PC-9 (cell line): ENCODE measurements at regions not wholly inside any gene's neighbourhood (a gene's known extent, or its start where the extent isn't known, plus 50 kb on each side); places are given as distances from the start of the nearest gene placed in this dataset.

Experiments
- BruUV-seq: library from RNA; stranded (reverse); fragments of 400-500 nt; replicated peaks from 2 replicates; lab custom pipeline; 2021; lab: Mats Ljungman, UMichigan
- CTCF ChIA-PET: fragments of 300-600 bp; sonication (Branson Sonifier 250); formaldehyde crosslinking; loops from one replicate; lab custom pipeline; 2022; ENCODE audit warnings: antibody characterized with exemption; lab: Charles Lee
- POLR2A ChIA-PET: fragments of 300-600 bp; sonication (Branson Sonifier 250); formaldehyde crosslinking; loops from one replicate; lab custom pipeline; 2022; ENCODE audit warnings: antibody characterized with exemption; ENCODE audit not compliant: unreplicated experiment; lab: Charles Lee
- DNase-seq, 2 experiments: peaks; one replicate each; pipeline versions ENCODE4 v3.0.0 to v3.0.0-alpha.2; 2015 to 2022; ENCODE audit warnings: mixed read lengths in 1 of 2
- H2AFZ ChIP-seq: fragments of 200-600 bp; sonication (generic); 2 replicates; pipeline ENCODE4 v1.8.1; 2017; ENCODE audit warnings: antibody characterized with exemption
- H3F3A ChIP-seq: fragments of 200-600 bp; sonication (generic); 2 replicates; pipeline ENCODE4 v1.8.1; 2017; ENCODE audit warnings: antibody characterized with exemption, mild to moderate bottlenecking, low read depth; ENCODE audit not compliant: insufficient read depth
- H3K27ac ChIP-seq: fragments of 200-600 bp; sonication (generic); 2 replicates; pipeline ENCODE4 v1.6.1; 2016; ENCODE audit warnings: mixed run types
- H3K27me3 ChIP-seq: fragments of 200-600 bp; sonication (generic); 2 replicates; pipeline ENCODE4 v1.6.1; 2016; ENCODE audit warnings: low read depth, mixed run types; ENCODE audit not compliant: insufficient read depth
- H3K36me3 ChIP-seq: fragments of 200-600 bp; sonication (generic); 2 replicates; pipeline ENCODE4 v1.6.1; 2016; ENCODE audit warnings: low read depth, mixed run types
- H3K4me1 ChIP-seq: fragments of 200-600 bp; sonication (generic); replicated peaks from 2 replicates; pipeline ENCODE4 v1.6.1; 2016; ENCODE audit warnings: mixed run types; ENCODE audit not compliant: insufficient read depth
- H3K4me2 ChIP-seq: fragments of 200-600 bp; sonication (generic); 2 replicates; pipeline ENCODE4 v1.6.1; 2017; ENCODE audit warnings: mixed run types
- H3K4me3 ChIP-seq: fragments of 200-600 bp; sonication (generic); 2 replicates; pipeline ENCODE4 v1.6.1; 2016; ENCODE audit warnings: mixed run types
- H3K79me2 ChIP-seq: fragments of 200-600 bp; sonication (generic); 2 replicates; pipeline ENCODE4 v1.6.1; 2017; ENCODE audit warnings: low read depth, mixed run types
- H3K9me2 ChIP-seq: fragments of 200-600 bp; sonication (generic); 2 replicates; pipeline ENCODE4 v1.8.1; 2017; ENCODE audit warnings: mild to moderate bottlenecking; ENCODE audit not compliant: insufficient read depth
- H3K9me3 ChIP-seq: fragments of 200-600 bp; sonication (generic); 2 replicates; pipeline ENCODE4 v1.8.1; 2016; ENCODE audit warnings: low read depth; ENCODE audit not compliant: insufficient read depth
- H4K20me1 ChIP-seq: fragments of 200-600 bp; sonication (generic); 2 replicates; pipeline ENCODE4 v1.8.1; 2017; ENCODE audit not compliant: insufficient read depth
- EZH2 ChIP-seq: fragments of 200-600 bp; sonication (generic); IDR thresholded peaks from 2 replicates; pipeline ENCODE4 v1.8.0; 2017; ENCODE audit warnings: antibody characterized with exemption, low read depth
- intact Hi-C: fragments of 100-400 bp; cut with micrococcal nuclease; formaldehyde crosslinking; loops from one replicate; pipeline ENCODE4 v1.10.0; 2022; ENCODE audit not compliant: unreplicated experiment
- TF ChIP-seq, protein P1 (sequence below): fragments of 200-600 bp; sonication (generic); conservative IDR thresholded peaks from 2 replicates; pipeline ENCODE4 v1.6.1; 2017; ENCODE audit warnings: mixed run types, antibody characterized with exemption, mild to moderate bottlenecking, moderate library complexity

DNA sequence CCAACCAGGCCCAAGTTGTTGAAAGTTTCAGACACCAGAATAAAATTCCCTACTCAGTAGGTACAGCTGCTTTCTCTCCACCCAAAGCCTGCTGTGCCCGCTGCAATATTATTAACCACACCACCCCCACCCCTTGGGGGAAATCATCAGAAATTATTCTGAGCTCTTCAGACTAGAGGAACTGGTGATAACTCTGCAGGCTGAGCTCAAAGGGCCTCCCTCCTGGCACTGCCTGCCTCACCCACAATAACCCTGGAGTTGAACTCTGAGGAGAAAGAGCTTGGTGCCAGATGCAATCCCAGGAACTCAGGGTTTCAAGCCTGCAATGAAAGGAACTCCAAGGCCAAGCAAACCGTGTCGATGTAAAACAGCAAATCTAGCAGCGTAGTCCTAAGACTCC, 381.7 kb upstream of the ZNF507 start:
- no peak for TF ChIP-seq EZH2
- TF ChIP-seq, protein P1, sequence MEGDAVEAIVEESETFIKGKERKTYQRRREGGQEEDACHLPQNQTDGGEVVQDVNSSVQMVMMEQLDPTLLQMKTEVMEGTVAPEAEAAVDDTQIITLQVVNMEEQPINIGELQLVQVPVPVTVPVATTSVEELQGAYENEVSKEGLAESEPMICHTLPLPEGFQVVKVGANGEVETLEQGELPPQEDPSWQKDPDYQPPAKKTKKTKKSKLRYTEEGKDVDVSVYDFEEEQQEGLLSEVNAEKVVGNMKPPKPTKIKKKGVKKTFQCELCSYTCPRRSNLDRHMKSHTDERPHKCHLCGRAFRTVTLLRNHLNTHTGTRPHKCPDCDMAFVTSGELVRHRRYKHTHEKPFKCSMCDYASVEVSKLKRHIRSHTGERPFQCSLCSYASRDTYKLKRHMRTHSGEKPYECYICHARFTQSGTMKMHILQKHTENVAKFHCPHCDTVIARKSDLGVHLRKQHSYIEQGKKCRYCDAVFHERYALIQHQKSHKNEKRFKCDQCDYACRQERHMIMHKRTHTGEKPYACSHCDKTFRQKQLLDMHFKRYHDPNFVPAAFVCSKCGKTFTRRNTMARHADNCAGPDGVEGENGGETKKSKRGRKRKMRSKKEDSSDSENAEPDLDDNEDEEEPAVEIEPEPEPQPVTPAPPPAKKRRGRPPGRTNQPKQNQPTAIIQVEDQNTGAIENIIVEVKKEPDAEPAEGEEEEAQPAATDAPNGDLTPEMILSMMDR: no peak
- H3K4me1 ChIP-seq: no peaks in the 10 kb centered on the region
- no peaks in the 10 kb centered on the region for H3K79me2 ChIP-seq
- ChIA-PET CTCF (no interaction called here), POLR2A (no interaction called here)
- no peak overlapping the region for H3K4me2 ChIP-seq
- no peak overlapping the region for H3K27ac ChIP-seq
- no TSS peak for BruUV-seq
- H2AFZ ChIP-seq: no peak overlapping the region
- no peaks in the 10 kb centered on the region for H3K36me3 ChIP-seq
- no peak for DNase-seq
- no peaks in the 10 kb centered on the region for H4K20me1 ChIP-seq
- intact Hi-C loops: no loop called here
- H3K27me3 ChIP-seq: peaks cover 85% of the 10 kb centered on the region
- H3K4me3 ChIP-seq: no peak overlapping the region
- H3F3A ChIP-seq: no peaks in the 10 kb centered on the region
- H3K9me2 ChIP-seq: no peaks in the 10 kb centered on the region
- no peaks in the 10 kb centered on the region for H3K9me3 ChIP-seq

DNA sequence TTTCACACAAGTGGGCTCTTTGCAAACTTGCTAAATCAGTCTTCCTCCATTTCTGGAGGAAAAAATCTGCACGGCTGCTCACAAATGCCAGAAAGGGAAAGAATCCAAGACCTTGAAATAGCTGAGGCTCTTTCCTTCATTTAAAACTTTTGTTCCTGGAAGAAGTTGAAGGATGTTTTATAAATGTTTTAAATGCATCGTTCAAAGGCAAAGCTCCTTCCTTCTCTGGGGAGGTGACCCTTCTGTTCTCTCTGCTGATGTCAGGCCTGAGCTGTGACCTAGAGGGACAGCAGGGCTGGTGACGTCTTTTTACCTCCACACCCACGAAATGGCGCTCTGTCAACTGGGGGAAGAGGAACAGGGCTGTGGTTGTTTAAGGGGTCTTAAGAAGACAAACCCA, 376.4 kb upstream of the ZNF507 start:
- POLR2A ChIA-PET: no interaction called here
- no peaks in the 10 kb centered on the region for H3K9me3 ChIP-seq
- H4K20me1 ChIP-seq: no peaks in the 10 kb centered on the region
- no peak for DNase-seq
- no peak overlapping the region for H3K27ac ChIP-seq
- intact Hi-C loops: no loop called here
- H3K27me3 ChIP-seq: peaks cover 57% of the 10 kb centered on the region
- no peaks in the 10 kb centered on the region for H3K4me1 ChIP-seq
- no peaks in the 10 kb centered on the region for H3F3A ChIP-seq
- no TSS peak for BruUV-seq
- no peak overlapping the region for H3K4me3 ChIP-seq
- no peak overlapping the region for H2AFZ ChIP-seq
- TF ChIP-seq, protein P1: no peak
- TF ChIP-seq EZH2: no peak
- CTCF ChIA-PET: no interaction called here
- H3K9me2 ChIP-seq: no peaks in the 10 kb centered on the region
- H3K4me2 ChIP-seq: no peak overlapping the region
- no peaks in the 10 kb centered on the region for H3K79me2 ChIP-seq
- no peaks in the 10 kb centered on the region for H3K36me3 ChIP-seq

DNA sequence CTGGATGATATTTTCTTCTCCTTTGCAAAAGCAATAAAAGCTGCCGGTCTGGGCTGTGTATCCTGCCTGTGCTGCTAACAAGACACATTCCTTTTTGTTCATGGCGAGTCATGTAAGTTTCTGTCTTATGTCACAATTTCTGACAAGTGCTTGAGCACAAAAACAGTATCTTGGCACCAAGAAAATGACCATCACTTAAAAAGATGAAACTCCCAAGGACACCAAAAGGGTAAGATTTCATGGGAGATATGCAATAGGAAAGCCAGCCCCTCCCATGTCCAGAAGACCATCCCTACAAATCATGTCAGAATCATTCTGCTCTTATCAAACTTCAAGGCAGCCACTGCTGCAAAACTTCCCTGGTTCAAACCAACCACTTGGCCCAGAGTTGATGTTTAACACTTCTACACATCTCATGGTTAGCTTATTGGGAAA, 375.4 kb upstream of the ZNF507 start:
- intact Hi-C loops: no loop called here
- H3K4me3 ChIP-seq: no peak overlapping the region
- H3K9me2 ChIP-seq: no peaks in the 10 kb centered on the region
- H3K9me3 ChIP-seq: no peaks in the 10 kb centered on the region
- H3K36me3 ChIP-seq: no peaks in the 10 kb centered on the region
- no peak for DNase-seq
- H4K20me1 ChIP-seq: no peaks in the 10 kb centered on the region
- H3K4me1 ChIP-seq: no peaks in the 10 kb centered on the region
- H3F3A ChIP-seq: no peaks in the 10 kb centered on the region
- no peaks in the 10 kb centered on the region for H3K79me2 ChIP-seq
- TF ChIP-seq, protein P1: no peak
- no peak for TF ChIP-seq EZH2
- no TSS peak for BruUV-seq
- no peak overlapping the region for H3K27ac ChIP-seq
- H3K4me2 ChIP-seq: no peak overlapping the region
- no peak overlapping the region for H2AFZ ChIP-seq
- ChIA-PET POLR2A (no interaction called here), CTCF (no interaction called here)
- H3K27me3 ChIP-seq: peaks cover 50% of the 10 kb centered on the region
